ENCODE measurements at regions not wholly inside any gene's neighbourhood (a gene's known extent, or its start where the extent isn't known, plus 50 kb on each side); places are given as distances from the start of the nearest gene placed in this dataset.
"Not testable (repeated sequence)": the region's sequence is repeated elsewhere in the genome, so short reads cannot be mapped to it uniquely, and the experiment has no call there.

DNA sequence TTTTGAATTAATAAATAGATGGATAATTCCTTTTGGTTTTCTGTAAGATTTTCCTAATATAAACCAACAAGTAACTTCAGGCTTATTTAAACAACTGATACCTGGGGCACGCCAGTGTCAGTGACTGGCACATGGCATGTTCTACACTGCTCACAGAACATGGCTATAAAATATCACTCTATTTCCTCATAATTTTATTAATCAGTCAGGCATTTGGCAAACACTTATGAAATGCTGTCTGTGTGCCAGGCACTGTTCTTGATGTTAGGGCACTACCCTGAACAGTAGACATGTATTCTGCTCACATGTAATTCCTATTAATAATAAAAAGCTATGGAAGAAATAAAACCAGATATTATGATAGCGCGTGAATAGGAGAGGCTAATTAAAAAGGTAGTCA is 661.0 kb downstream of the DTWD2 start:
- DNase-seq (ENCODE audit: low spot score in 2 of 2): no peak
- H3K9me3 Mint-ChIP-seq: peaks cover 15 to 19% of the 10 kb centered on the region in 2 donors
- H3K36me3 Mint-ChIP-seq: peaks cover 0 to 7% of the 10 kb centered on the region in 2 donors
- ATAC-seq: no peak
- H3K27ac Mint-ChIP-seq: no peak overlapping the region

DNA sequence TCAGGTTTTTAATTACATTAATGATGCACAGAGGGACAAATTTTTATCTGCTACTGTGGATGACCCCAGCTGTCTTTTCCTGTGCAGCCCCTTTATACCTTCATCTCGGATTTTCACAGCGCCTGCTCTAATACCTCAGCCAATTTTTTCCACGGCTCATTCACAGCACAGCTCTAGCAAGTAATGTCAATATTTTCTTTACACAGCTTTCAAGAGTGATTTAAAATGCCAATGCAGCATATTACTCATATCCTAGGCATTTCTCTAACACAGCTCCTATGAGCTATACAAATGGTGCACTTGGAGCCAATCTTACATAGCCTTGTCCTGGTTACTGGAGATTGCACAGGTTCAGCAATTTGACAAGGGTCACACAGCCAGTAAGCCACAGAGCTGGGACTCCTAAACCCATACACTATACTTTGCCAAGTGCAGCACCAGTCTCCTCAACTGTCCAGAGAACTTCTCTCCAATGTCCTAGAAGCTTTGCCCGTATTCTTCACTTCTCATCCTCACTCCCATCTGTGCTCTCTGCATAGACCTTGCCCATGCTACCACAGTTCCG is 661.8 kb downstream of the DTWD2 start:
- ATAC-seq: no peak
- peaks cover 0 to 7% of the 10 kb centered on the region in 2 donors for H3K36me3 Mint-ChIP-seq
- H3K27ac Mint-ChIP-seq: no peak overlapping the region
- H3K9me3 Mint-ChIP-seq: peaks cover 15 to 17% of the 10 kb centered on the region in 2 donors
- no peak for DNase-seq (ENCODE audit: low spot score in 2 of 2)

DNA sequence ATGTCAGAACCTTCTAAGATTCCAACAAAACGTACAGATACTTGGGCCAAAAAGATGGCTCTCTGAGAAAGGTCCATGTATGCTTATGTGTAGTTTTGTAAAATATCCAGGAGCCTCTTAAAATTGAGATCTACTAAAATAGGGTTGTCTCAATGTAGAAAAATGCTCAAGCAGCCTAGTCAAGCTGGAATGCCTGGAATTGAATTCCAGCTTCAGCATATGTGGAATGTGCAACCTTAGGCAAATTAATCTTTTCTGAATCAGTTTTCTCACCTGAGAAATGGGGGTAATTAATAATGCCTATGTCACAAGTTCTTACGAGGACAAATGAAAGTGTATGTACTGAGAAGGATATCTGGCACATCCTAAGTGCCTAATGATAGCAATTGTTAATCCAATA is 662.4 kb downstream of the DTWD2 start:
- peaks cover 15 to 18% of the 10 kb centered on the region in 2 donors for H3K9me3 Mint-ChIP-seq
- no peak for DNase-seq (ENCODE audit: low spot score in 2 of 2)
- H3K27ac Mint-ChIP-seq: no peak overlapping the region
- ATAC-seq: no peak
- peaks cover 0 to 7% of the 10 kb centered on the region in 2 donors for H3K36me3 Mint-ChIP-seq

DNA sequence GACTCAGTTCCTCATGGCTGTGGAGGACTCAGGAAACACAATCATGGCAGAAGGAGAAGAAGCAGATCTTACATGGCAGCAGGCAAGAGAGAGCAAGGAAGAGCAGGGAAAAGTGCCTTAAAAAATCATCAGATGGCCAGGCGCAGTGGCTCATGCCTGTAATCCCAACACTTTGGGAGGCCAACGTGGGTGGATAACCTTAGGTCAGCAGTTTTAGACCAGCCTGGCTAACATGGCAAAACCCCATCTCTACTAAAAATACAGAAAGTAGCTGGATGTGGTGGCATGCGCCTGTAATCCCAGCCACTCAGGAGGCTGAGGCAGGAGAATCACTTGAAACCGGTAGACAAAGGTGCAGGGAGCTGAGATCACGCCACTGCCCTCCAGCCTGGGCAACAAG is 664.6 kb downstream of the DTWD2 start:
- DNase-seq (ENCODE audit: low spot score in 2 of 2); ATAC-seq; H3K36me3 Mint-ChIP-seq; H3K27ac Mint-ChIP-seq: not testable (repeated sequence)
- peaks cover 15 to 21% of the 10 kb centered on the region in 2 donors for H3K9me3 Mint-ChIP-seq

DNA sequence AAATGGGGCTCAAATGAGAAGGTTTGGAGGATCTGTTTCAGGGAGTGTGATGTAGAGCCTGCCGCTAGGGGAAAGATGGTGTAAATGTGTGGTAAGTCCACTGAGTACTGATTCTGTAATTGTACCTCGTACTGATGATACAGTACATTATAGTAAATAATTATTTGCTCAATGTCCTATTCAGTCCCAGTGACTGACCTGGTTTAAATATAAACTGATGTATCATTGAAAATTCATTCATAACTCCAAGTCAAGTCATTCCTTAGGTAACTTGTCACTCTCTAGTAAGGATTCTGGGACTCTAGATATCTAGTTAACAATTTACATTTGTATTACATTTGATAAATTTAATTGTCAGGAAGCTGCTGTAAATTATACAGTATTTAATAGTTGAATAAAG is 667.3 kb downstream of the DTWD2 start:
- no peak for ATAC-seq
- peaks cover 0 to 7% of the 10 kb centered on the region in 2 donors for H3K36me3 Mint-ChIP-seq

DNA sequence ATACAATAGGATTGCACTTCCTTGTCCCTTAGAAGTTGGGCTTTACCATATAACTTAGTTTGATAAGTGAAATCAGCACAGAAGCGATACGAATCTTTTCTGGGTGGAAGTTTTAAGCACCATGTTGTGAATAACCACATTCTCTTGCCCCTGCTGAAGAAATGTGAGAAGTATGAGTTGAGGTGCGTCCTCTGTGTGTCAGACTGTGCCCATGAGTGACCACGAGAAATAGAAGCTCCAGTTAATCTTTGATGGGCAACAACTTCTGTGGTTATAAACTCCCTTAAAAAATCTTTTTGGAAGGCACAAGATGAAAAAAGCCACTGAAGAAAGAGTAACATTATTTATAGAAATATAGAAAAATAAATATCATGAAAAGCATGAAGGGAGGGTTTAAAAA is 668.2 kb downstream of the DTWD2 start:
- ATAC-seq (no peak), DNase-seq (ENCODE audit: low spot score in 2 of 2) (no peak)
- no peak overlapping the region for H3K27ac Mint-ChIP-seq
- H3K9me3 Mint-ChIP-seq: peaks cover 9 to 17% of the 10 kb centered on the region in 2 donors
- H3K36me3 Mint-ChIP-seq: peaks cover 0 to 7% of the 10 kb centered on the region in 2 donors

More for the DNA sequence above, 667.3 kb downstream of the DTWD2 start:
- H3K9me3 Mint-ChIP-seq: peaks cover 9 to 17% of the 10 kb centered on the region in 2 donors
- DNase-seq (ENCODE audit: low spot score in 2 of 2): no peak
- no peak overlapping the region for H3K27ac Mint-ChIP-seq

DNA sequence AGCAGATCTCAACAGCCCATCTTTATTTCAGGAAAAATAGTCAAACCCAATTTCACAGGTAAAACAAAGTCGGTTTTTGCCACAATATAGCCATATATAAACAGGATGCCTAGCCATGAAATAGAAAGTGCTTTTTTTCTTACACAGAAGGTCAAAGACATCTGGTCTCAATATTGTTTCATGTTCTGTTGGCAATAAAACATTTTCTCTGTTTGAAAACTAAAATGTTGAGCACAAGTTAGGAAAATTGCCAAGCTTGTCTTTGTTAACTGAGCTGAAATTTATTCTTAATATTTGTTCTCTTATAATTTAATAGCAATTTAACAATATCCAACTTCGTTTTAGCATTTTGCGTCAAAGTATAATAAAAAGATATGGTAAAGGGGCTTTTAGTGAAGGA is 673.4 kb downstream of the DTWD2 start:
- Mint-ChIP-seq H3K36me3 (no peaks in the 10 kb centered on the region), H3K9me3 (peaks cover 0 to 9% of the 10 kb centered on the region in 2 donors), H3K27ac (no peak overlapping the region)
- DNase-seq (ENCODE audit: low spot score in 2 of 2) (no peak), ATAC-seq (no peak)

DNA sequence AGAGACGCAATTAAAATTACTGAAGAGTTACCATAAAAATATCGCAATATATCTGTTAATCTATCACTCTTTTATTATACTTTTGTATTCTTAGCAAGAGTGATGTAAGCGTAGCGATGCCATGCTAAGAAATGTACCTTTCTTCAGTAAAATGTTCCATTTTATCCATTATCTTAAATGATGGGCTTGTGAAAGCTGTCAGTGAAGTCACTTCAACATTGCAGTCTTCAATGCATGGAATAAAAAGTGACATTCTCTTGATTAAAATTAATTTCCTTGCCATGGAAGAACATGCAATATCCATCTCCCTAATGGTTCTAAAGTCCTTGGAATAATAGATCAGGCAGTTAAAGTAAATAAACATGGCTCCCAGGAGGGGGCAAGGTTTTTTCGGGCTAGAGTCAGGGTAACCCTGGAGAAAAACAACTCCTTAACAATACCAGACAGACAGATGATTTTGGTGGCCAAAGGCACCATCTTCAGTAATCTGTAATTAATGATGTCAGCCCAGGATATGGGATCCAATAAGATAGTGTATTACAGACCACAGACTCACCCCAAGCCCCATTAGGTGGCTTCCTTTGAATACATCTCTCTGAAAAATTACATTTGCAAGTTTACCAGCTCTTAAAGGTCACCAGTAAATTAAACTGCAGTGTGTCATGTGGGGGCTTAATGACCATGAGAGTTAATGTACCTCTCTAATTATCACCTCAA is 677.1 kb downstream of the DTWD2 start:
- H3K27ac Mint-ChIP-seq: no peak overlapping the region
- no peaks in the 10 kb centered on the region for H3K36me3 Mint-ChIP-seq
- ATAC-seq (no peak), DNase-seq (ENCODE audit: low spot score in 2 of 2) (no peak)
- peaks cover 0 to 18% of the 10 kb centered on the region in 2 donors for H3K9me3 Mint-ChIP-seq

DNA sequence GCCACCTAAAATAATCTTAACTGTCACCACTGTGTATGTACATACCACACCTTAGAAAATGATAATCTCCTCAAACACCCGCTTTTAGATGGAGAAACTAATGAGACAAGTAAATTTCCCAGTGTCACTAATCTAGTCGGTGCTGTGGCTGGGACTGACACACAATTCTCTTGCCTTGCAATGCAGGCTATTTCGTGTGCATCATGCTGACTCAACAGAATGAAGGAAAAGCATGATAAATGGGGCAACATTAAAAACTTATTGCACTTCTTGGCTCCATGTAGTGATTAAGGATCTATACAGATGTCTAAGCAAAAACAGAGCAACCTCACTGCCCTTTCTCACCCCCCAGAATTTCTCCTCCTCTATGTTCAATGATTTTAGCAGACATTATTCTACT is 677.9 kb downstream of the DTWD2 start:
- DNase-seq (ENCODE audit: low spot score in 2 of 2) (no peak), ATAC-seq (no peak)
- no peak overlapping the region for H3K27ac Mint-ChIP-seq
- H3K36me3 Mint-ChIP-seq: no peaks in the 10 kb centered on the region
- peaks cover 0 to 18% of the 10 kb centered on the region in 2 donors for H3K9me3 Mint-ChIP-seq

DNA sequence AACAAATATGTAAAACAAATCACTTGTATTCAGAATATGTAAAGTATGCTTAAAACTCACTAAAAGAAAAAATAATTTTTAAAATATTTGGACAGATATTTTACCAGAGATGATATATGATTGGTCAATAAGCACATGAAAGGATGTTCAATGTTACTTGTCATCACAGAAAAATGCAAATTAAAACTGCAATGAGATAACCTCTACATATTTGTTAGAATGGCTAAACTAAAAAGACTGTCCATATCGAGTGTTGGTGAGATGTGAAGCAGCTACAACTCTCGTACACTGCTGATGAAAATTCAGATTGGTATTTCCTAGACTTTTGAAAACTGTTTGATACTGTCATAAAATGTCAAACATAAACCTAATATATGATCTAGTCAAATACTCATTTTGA is 685.1 kb downstream of the DTWD2 start:
- Mint-ChIP-seq H3K27ac (no peak overlapping the region), H3K36me3 (no peaks in the 10 kb centered on the region), H3K9me3 (peaks cover 0 to 9% of the 10 kb centered on the region in 2 donors)
- no peak for ATAC-seq
- no peak for DNase-seq (ENCODE audit: low spot score in 2 of 2)

DNA sequence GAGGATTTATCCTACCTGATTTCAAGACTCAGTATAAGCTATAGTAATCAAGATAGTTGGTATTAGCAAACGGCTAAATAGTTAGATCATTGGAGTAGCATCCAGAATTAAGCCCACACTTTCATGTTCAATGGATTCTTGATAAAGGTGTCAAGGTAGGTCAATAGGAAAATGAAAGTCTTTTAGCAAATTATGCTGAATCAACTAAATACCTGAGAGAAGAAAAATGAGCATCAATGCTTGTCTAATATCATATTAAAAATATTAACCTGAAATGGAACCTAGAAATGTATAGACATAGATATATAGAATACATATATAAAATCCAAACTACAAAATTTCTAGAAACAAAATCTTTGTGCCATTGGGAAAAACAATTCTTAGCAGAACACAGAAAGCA is 685.6 kb downstream of the DTWD2 start:
- DNase-seq (ENCODE audit: low spot score in 2 of 2) (no peak), ATAC-seq (no peak)
- no peak overlapping the region for H3K27ac Mint-ChIP-seq
- H3K9me3 Mint-ChIP-seq: peaks cover 0 to 8% of the 10 kb centered on the region in 2 donors
- no peaks in the 10 kb centered on the region for H3K36me3 Mint-ChIP-seq

DNA sequence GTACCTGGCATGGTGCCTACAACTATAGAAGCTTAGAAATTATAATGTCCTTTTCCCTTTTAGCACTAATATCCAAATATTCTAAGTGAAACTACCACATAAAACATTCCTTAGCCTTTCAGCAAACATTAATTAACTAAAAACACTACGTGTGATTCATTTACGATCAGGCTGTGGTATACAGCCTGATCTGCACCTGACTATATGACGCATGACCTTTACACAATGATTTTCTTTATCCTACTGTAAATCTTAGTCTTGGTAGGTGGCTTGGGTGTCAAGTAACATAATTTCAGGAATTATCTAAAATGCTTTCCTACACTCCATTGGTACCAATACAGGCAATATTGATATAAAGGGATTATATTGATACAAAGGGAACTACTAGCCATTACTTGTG is 686.7 kb downstream of the DTWD2 start:
- Mint-ChIP-seq H3K27ac (no peak overlapping the region), H3K9me3 (no peaks in the 10 kb centered on the region), H3K36me3 (no peaks in the 10 kb centered on the region)
- DNase-seq (ENCODE audit: low spot score in 2 of 2): no peak
- no peak for ATAC-seq

DNA sequence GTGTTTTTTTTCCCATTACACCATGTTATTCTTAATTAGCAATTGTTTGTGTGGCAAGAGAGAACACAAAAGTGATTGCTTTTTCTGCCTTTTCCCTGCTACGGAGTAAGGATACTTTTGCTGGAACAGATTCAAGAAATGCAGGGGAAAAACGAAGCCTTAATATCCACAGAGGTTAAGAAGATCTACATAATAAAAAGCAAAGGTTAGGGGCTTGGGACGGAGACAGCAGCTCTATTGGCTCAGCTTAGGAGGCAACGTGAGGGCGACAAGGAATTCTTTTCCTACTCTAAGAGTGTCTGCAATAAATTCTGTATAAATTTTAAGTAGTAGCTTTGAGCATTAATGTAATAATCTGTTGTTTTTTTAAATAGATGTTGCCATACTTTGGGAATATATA is 693.3 kb downstream of the DTWD2 start:
- no peak for ATAC-seq
- no peak overlapping the region for H3K27ac Mint-ChIP-seq
- H3K9me3 Mint-ChIP-seq: peaks cover 11 to 12% of the 10 kb centered on the region in 2 donors
- no peak for DNase-seq (ENCODE audit: low spot score in 2 of 2)
- H3K36me3 Mint-ChIP-seq: no peaks in the 10 kb centered on the region

DNA sequence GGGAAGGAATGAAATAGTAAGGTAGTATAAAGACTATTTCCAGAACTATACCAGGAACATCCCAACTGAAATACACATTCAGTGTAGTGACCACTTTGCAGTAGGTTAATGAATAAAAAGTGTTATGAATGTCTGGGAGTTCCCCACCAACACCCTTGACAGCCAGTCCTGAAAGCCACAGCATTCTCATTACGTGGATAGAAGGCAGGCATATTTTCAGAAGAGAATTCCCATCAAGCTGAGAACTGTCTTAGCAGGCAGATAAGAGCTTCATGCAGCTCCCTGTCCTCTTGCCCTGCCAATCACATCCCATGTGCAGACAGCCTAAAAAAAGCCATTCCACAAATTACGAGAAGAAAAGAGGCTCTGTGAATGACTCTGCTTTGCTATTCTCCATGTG is 695.0 kb downstream of the DTWD2 start:
- no peaks in the 10 kb centered on the region for H3K36me3 Mint-ChIP-seq
- ATAC-seq: no peak
- DNase-seq (ENCODE audit: low spot score in 2 of 2): no peak
- peaks cover 11 to 12% of the 10 kb centered on the region in 2 donors for H3K9me3 Mint-ChIP-seq
- no peak overlapping the region for H3K27ac Mint-ChIP-seq

DNA sequence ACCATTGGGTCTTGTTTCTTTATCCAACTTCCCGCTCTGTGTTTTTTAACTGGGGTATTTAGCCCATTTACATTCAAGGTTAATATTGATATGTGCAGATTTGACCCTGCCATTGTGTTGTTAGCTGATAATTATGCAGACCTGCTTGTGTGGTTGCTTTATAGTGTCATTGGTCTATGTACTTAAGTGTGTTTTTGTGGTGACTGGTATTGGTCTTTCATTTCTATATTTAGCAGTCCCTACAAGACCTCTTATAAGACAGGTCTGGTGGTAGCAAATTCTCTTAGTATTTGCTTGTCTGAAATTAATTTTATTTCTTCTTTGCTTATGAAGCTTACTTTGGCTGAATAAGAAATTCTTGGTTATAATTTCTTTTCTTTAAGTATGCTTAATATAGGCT is 698.1 kb downstream of the DTWD2 start:
- Mint-ChIP-seq H3K9me3 (peaks cover 12 to 14% of the 10 kb centered on the region in 2 donors), H3K36me3 (no peaks in the 10 kb centered on the region), H3K27ac (no peak overlapping the region)
- DNase-seq (ENCODE audit: low spot score in 2 of 2) (no peak), ATAC-seq (no peak)

DNA sequence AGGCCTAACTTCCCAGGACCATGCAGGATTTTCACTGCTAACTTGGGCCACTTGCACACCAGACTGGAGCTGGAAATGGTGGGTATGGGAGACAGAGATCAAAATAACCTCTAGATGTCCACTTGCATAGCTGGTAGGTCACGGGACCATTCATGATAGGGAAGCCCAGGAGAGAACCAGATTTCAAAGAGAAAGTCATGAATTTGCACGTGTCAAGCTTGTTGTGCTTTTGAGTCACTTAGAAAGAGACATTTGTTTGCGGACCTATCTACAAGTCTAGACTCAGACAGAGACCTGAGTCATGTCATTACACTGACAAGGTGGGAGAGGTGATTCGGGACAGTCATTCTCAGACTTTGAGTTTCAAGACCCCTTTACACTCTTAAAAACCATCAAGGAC is 704.1 kb downstream of the DTWD2 start:
- ATAC-seq: peak; percentile 55 to 60
- not testable (repeated sequence) for H3K27ac Mint-ChIP-seq

DNA sequence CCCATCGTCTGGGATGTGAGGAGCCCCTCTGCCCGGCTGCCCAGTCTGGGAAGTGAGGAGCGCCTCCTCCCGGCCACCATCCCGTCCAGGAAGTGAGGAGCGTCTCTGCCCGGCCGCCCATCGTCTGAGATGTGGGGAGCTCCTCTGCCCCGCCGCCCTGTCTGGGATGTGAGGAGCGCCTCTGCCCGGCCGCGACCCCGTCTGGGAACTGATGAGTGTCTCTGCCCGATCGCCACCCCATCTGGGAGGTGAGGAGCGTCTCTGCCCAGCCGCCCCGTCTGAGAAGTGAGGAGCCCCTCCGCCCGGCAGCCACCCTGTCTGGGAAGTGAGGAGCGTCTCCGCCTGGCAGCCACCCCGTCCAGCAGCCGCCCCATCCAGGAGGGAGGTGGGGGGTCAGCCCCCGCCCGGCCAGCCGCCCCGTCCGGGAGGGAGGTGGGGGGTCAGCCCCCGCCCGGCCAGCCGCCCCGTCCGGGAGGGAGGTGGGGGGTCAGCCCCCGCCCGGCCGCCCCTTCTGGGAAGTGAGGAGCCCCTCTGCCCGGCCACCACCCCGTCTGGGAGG is 705.8 kb downstream of the DTWD2 start:
- peaks cover 12 to 22% of the 10 kb centered on the region in 2 donors for H3K9me3 Mint-ChIP-seq
- ATAC-seq; DNase-seq (ENCODE audit: low spot score in 2 of 2); H3K27ac Mint-ChIP-seq; H3K36me3 Mint-ChIP-seq: not testable (repeated sequence)

More for the DNA sequence above, 704.1 kb downstream of the DTWD2 start:
- not testable (repeated sequence) for H3K36me3 Mint-ChIP-seq; DNase-seq (ENCODE audit: low spot score in 2 of 2)
- peaks cover 7 to 12% of the 10 kb centered on the region in 2 donors for H3K9me3 Mint-ChIP-seq

Data from activated naive CD4-positive, alpha-beta T cell treated with anti-CD3 and anti-CD28 coated beads, Interleukin-2, amount 50 U/mL, for 72 hours (primary cell).